ENCODE measurements at regions not wholly inside any gene's neighbourhood (a gene's known extent, or its start where the extent isn't known, plus 50 kb on each side); places are given as distances from the start of the nearest gene placed in this dataset.
"Not testable (repeated sequence)": the region's sequence is repeated elsewhere in the genome, so short reads cannot be mapped to it uniquely, and the experiment has no call there.

GRCh38 chr6:121636217-121636616 lies 200.8 kb downstream of the GJA1 start:
- DNase-seq (ENCODE audit: low spot score): not testable (repeated sequence)

GRCh38 chr6:121639021-121639420 lies 203.6 kb downstream of the GJA1 start:
- DNase-seq (ENCODE audit: low spot score): no peak

GRCh38 chr6:121641158-121641557 lies 205.7 kb downstream of the GJA1 start:
- DNase-seq (ENCODE audit: low spot score): no peak

GRCh38 chr6:121645100-121645745 lies 209.8 kb downstream of the GJA1 start:
- no peak for DNase-seq (ENCODE audit: low spot score)

GRCh38 chr6:121647905-121648304 lies 212.5 kb downstream of the GJA1 start:
- DNase-seq (ENCODE audit: low spot score): no peak

- no peak for DNase-seq (ENCODE audit: low spot score)
These were observed 214.5 kb downstream of the GJA1 start for GRCh38 chr6:121649951-121650350.

GRCh38 chr6:121651420-121651819 lies 216.0 kb downstream of the GJA1 start:
- DNase-seq (ENCODE audit: low spot score): no peak

GRCh38 chr6:121652223-121652622 lies 216.8 kb downstream of the GJA1 start:
- DNase-seq (ENCODE audit: low spot score): no peak

GRCh38 chr6:121652726-121653623 lies 217.5 kb downstream of the GJA1 start:
- no peak for DNase-seq (ENCODE audit: low spot score)

GRCh38 chr6:121653624-121654008 lies 218.2 kb downstream of the GJA1 start:
- DNase-seq (ENCODE audit: low spot score): no peak

- no peak for DNase-seq (ENCODE audit: low spot score)
These were observed 222.5 kb downstream of the GJA1 start for GRCh38 chr6:121657972-121658371.

GRCh38 chr6:121660277-121660676 lies 224.8 kb downstream of the GJA1 start:
- no peak for DNase-seq (ENCODE audit: low spot score)

GRCh38 chr6:121663292-121663810 lies 227.9 kb downstream of the GJA1 start:
- no peak for DNase-seq (ENCODE audit: low spot score)

- no peak for DNase-seq (ENCODE audit: low spot score)
These were observed 228.7 kb downstream of the GJA1 start for GRCh38 chr6:121664158-121664557.

GRCh38 chr6:121666814-121667213 lies 231.4 kb downstream of the GJA1 start:
- DNase-seq (ENCODE audit: low spot score): no peak

- DNase-seq (ENCODE audit: low spot score): no peak
These were observed 232.8 kb downstream of the GJA1 start for GRCh38 chr6:121668259-121668658.

GRCh38 chr6:121670511-121670910 lies 235.1 kb downstream of the GJA1 start:
- no peak for DNase-seq (ENCODE audit: low spot score)

GRCh38 chr6:121677571-121677970 lies 242.1 kb downstream of the GJA1 start:
- DNase-seq (ENCODE audit: low spot score): no peak

- DNase-seq (ENCODE audit: low spot score): no peak
These were observed 242.8 kb downstream of the GJA1 start for GRCh38 chr6:121678245-121678644.

GRCh38 chr6:121680058-121680457 lies 244.6 kb downstream of the GJA1 start:
- DNase-seq (ENCODE audit: low spot score): no peak

GRCh38 chr6:121682666-121683065 lies 247.2 kb downstream of the GJA1 start:
- no peak for DNase-seq (ENCODE audit: low spot score)

- not testable (repeated sequence) for DNase-seq (ENCODE audit: low spot score)
These were observed 250.4 kb downstream of the GJA1 start for GRCh38 chr6:121685806-121686205.

GRCh38 chr6:121686611-121687023 lies 251.2 kb downstream of the GJA1 start:
- DNase-seq (ENCODE audit: low spot score): no peak

Measured in pons (tissue), 1 donor.